ENCODE measurements at regions not wholly inside any gene's neighbourhood (a gene's known extent, or its start where the extent isn't known, plus 50 kb on each side); places are given as distances from the start of the nearest gene placed in this dataset.

GRCh38 chr11:33646629-33647028, 54.0 kb downstream of the C11orf91 start:
- no peak overlapping the region for H3K27ac ChIP-seq (ENCODE audit: poor library complexity, severe bottlenecking)
- H3K27me3 ChIP-seq (ENCODE audit: insufficient read depth, poor library complexity, severe bottlenecking) = no peaks in the 10 kb centered on the region
- no peaks in the 10 kb centered on the region for H3K9me3 ChIP-seq (ENCODE audit: severe bottlenecking)
- ATAC-seq (ENCODE audit: low read depth) (no peak), DNase-seq (ENCODE audit: low spot score) (no peak)
- H3K4me3 ChIP-seq (ENCODE audit: severe bottlenecking) = no peak overlapping the region
- no peaks in the 10 kb centered on the region for H3K36me3 ChIP-seq (ENCODE audit: low read depth)
- no peaks in the 10 kb centered on the region for H3K4me1 ChIP-seq (ENCODE audit: insufficient read depth, poor library complexity, severe bottlenecking)
- TF ChIP-seq CTCF (IDR thresholded peaks at IDR 0.05; ENCODE audit: poor library complexity, severe bottlenecking) = no peak

GRCh38 chr11:33646168-33646567, 54.5 kb downstream of the C11orf91 start:
- DNase-seq (ENCODE audit: low spot score) (no peak), ATAC-seq (ENCODE audit: low read depth) (no peak)
- Histone ChIP-seq H3K4me1 (ENCODE audit: insufficient read depth, poor library complexity, severe bottlenecking) (no peaks in the 10 kb centered on the region), H3K27me3 (ENCODE audit: insufficient read depth, poor library complexity, severe bottlenecking) (no peaks in the 10 kb centered on the region), H3K36me3 (ENCODE audit: low read depth) (no peaks in the 10 kb centered on the region), H3K27ac (ENCODE audit: poor library complexity, severe bottlenecking) (no peak overlapping the region), H3K9me3 (ENCODE audit: severe bottlenecking) (no peaks in the 10 kb centered on the region), H3K4me3 (ENCODE audit: severe bottlenecking) (no peak overlapping the region)
- TF ChIP-seq CTCF (IDR thresholded peaks at IDR 0.05; ENCODE audit: poor library complexity, severe bottlenecking) = no peak

GRCh38 chr11:33645686-33646085, 54.9 kb downstream of the C11orf91 start:
- no peaks in the 10 kb centered on the region for H3K4me1 ChIP-seq (ENCODE audit: insufficient read depth, poor library complexity, severe bottlenecking)
- ATAC-seq (ENCODE audit: low read depth) (no peak), DNase-seq (ENCODE audit: low spot score) (no peak)
- no peak for TF ChIP-seq CTCF (IDR thresholded peaks at IDR 0.05; ENCODE audit: poor library complexity, severe bottlenecking)
- no peak overlapping the region for H3K4me3 ChIP-seq (ENCODE audit: severe bottlenecking)
- no peaks in the 10 kb centered on the region for H3K27me3 ChIP-seq (ENCODE audit: insufficient read depth, poor library complexity, severe bottlenecking)
- no peak overlapping the region for H3K27ac ChIP-seq (ENCODE audit: poor library complexity, severe bottlenecking)
- no peaks in the 10 kb centered on the region for H3K9me3 ChIP-seq (ENCODE audit: severe bottlenecking)
- H3K36me3 ChIP-seq (ENCODE audit: low read depth) = no peaks in the 10 kb centered on the region

GRCh38 chr11:33643167-33643824, 57.3 kb downstream of the C11orf91 start:
- ATAC-seq (ENCODE audit: low read depth) (no peak), DNase-seq (ENCODE audit: low spot score) (no peak)
- Histone ChIP-seq H3K4me3 (ENCODE audit: severe bottlenecking) (no peak overlapping the region), H3K27ac (ENCODE audit: poor library complexity, severe bottlenecking) (peak overlapping the region; percentile 54), H3K36me3 (ENCODE audit: low read depth) (no peaks in the 10 kb centered on the region), H3K27me3 (ENCODE audit: insufficient read depth, poor library complexity, severe bottlenecking) (no peaks in the 10 kb centered on the region), H3K4me1 (ENCODE audit: insufficient read depth, poor library complexity, severe bottlenecking) (no peaks in the 10 kb centered on the region), H3K9me3 (ENCODE audit: severe bottlenecking) (no peaks in the 10 kb centered on the region)
- no peak for TF ChIP-seq CTCF (IDR thresholded peaks at IDR 0.05; ENCODE audit: poor library complexity, severe bottlenecking)

- 0 out of 3 replicates have a peak, but pooled peaks have one; percentile 25 for ATAC-seq (ENCODE audit: low read depth)
- peak overlapping the region; percentile 54 for H3K27ac ChIP-seq (ENCODE audit: poor library complexity, severe bottlenecking)
- no peaks in the 10 kb centered on the region for H3K27me3 ChIP-seq (ENCODE audit: insufficient read depth, poor library complexity, severe bottlenecking)
Measured at GRCh38 chr11:33642461-33643166, 58.0 kb downstream of the C11orf91 start.

More at GRCh38 chr11:33642461-33643166, 58.0 kb downstream of the C11orf91 start:
- Histone ChIP-seq H3K4me1 (ENCODE audit: insufficient read depth, poor library complexity, severe bottlenecking) (no peaks in the 10 kb centered on the region), H3K9me3 (ENCODE audit: severe bottlenecking) (no peaks in the 10 kb centered on the region), H3K36me3 (ENCODE audit: low read depth) (no peaks in the 10 kb centered on the region), H3K4me3 (ENCODE audit: severe bottlenecking) (no peak overlapping the region)
- no peak for DNase-seq (ENCODE audit: low spot score)
- TF ChIP-seq CTCF (IDR thresholded peaks at IDR 0.05; ENCODE audit: poor library complexity, severe bottlenecking) = no peak

Measured in RWPE2 (cell line).